Tibial nerve (tissue), 4 donors: ENCODE measurements at regions not wholly inside any gene's neighbourhood (a gene's known extent, or its start where the extent isn't known, plus 50 kb on each side); places are given as distances from the start of the nearest gene placed in this dataset.

Experiments used
- DNase-seq, 2 donors: peaks; one replicate each; pipeline ENCODE4 v3.0.0-alpha.2; 2019; ENCODE audit warnings: low spot score in 2 of 2
- H3K27ac ChIP-seq, 4 donors: fragments of 200-600 bp; sonication (generic) in 3 of 4; one replicate each; pipeline ENCODE4 v1.5.1; 2017 to 2019; ENCODE audit warnings: mild to moderate bottlenecking in 1 of 4
- H3K27me3 ChIP-seq, 2 donors: fragments of 200-600 bp; sonication (generic) in 1 of 2; one replicate each; pipeline versions ENCODE4 v1.5.1 to v1.6.0; 2017 to 2019
- H3K36me3 ChIP-seq, 3 donors: fragments of 200-600 bp; sonication (generic); one replicate each; pipeline ENCODE4 v1.5.1; 2018 to 2019
- H3K4me1 ChIP-seq, 4 donors: fragments of 200-600 bp; sonication (generic) in 3 of 4; one replicate each; pipeline ENCODE4 v1.5.1; 2017 to 2019
- H3K4me3 ChIP-seq, 4 donors: fragments of 200-600 bp; sonication (generic) in 3 of 4; one replicate each; pipeline ENCODE4 v1.5.1; 2017 to 2019; ENCODE audit warnings: mild to moderate bottlenecking in 1 of 4, moderate library complexity in 1 of 4
- H3K9me3 ChIP-seq, 4 donors: fragments of 200-600 bp; sonication (generic) in 3 of 4; one replicate each; pipeline ENCODE4 v1.5.1; 2017 to 2019
- EP300 ChIP-seq, 2 donors: sonication (generic); formaldehyde crosslinking; IDR thresholded peaks; one replicate each; pipeline ENCODE4 v1.6.1; 2017; ENCODE audit warnings: antibody characterized with exemption in 2 of 2, mild to moderate bottlenecking in 1 of 2
- POLR2A ChIP-seq, 2 donors: fragments of 450-650 bp; IDR thresholded peaks; one replicate each; pipeline ENCODE4 v1.6.1; 2017; ENCODE audit warnings: antibody characterized with exemption in 2 of 2, mild to moderate bottlenecking in 2 of 2, moderate library complexity in 2 of 2
- WGBS, 2 donors: methylation state at CpG; one replicate each; pipeline ENCODE4 v1.1.5; 2018; 5-methylcytosine and 5-hydroxymethylcytosine counted together
- TF ChIP-seq, protein P1 (sequence below), 5 experiments: fragments of 200-600 bp in 3 of 5; fragments of 450-650 bp in 2 of 5; sonication (generic) in 3 of 5; IDR thresholded peaks; one replicate each; pipeline ENCODE4 v1.5.1; 2016 to 2019; ENCODE audit warnings: antibody characterized with exemption in 5 of 5, mild to moderate bottlenecking in 3 of 5, moderate library complexity in 2 of 5

DNA sequence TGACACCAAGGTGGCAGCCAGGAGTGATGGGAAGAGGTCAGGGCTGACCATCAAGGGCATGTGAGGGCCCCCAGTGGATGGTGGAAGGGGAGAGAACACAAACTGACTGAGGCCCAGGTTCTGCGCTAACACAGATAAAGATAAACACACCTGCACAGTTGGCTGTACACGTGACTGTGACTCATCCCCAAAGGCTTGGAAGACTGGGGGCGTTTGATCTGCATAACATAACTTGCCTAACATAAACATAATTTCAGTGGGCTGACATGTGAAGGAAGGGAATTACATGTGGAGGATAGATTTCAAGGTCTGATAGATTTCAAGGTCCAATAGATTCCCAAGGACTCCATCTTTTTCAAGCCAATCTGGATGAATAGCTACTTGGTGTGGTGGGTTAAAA lies 100.9 kb upstream of the TNRC6C start:
- no peak for DNase-seq
- H3K27me3 ChIP-seq: no peaks in the 10 kb centered on the region
- 81 to 83% methylated on average over 3 of the region's 3 CpGs for WGBS, 2 donors

DNA sequence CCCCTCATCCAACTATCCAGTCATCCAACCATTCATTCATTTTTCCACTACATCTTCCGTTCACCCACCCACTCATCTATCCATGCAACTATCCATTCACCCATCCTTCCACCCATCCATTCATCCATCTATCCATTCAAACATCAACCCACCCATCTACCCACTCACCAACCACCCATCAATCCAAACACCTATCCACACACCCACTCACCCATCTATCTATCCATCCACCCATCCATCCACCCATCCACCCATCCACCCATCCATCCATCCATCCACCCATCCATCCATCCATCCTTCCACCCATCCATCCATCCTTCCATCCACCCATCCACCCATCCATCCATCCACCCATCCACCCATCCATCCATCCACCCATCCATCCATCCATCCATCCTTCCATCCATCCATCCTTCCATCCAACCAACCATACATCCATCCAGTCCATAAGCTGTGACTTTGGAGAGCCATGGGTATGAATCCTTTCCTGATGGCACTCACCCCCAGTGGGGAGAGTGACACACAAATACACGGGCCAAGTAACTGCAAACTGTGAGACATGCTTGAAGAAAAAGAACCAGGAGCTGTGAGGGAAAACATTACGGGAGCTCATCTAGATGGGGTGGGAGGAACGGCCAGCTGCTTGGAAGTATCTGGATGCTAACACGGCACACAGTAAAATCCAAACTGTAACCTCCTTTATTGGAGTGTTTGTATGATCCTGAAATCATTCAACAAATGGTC lies 100.0 kb upstream of the TNRC6C start:
- 81 to 86% methylated on average over 5 of the region's 5 CpGs for WGBS, 2 donors
- no peak for DNase-seq

More for the DNA sequence above, 100.9 kb upstream of the TNRC6C start:
- Histone ChIP-seq H3K4me1 (no peaks in the 10 kb centered on the region), H3K27ac (no peak overlapping the region), H3K9me3 (no peaks in the 10 kb centered on the region), H3K4me3 (no peak overlapping the region), H3K36me3 (no peaks in the 10 kb centered on the region)
- TF ChIP-seq POLR2A (IDR thresholded peaks at IDR 0.05) (no peak), EP300 (IDR thresholded peaks at IDR 0.05) (no peak)
- TF ChIP-seq, protein P1, sequence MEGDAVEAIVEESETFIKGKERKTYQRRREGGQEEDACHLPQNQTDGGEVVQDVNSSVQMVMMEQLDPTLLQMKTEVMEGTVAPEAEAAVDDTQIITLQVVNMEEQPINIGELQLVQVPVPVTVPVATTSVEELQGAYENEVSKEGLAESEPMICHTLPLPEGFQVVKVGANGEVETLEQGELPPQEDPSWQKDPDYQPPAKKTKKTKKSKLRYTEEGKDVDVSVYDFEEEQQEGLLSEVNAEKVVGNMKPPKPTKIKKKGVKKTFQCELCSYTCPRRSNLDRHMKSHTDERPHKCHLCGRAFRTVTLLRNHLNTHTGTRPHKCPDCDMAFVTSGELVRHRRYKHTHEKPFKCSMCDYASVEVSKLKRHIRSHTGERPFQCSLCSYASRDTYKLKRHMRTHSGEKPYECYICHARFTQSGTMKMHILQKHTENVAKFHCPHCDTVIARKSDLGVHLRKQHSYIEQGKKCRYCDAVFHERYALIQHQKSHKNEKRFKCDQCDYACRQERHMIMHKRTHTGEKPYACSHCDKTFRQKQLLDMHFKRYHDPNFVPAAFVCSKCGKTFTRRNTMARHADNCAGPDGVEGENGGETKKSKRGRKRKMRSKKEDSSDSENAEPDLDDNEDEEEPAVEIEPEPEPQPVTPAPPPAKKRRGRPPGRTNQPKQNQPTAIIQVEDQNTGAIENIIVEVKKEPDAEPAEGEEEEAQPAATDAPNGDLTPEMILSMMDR (IDR thresholded peaks at IDR 0.05): no peak

DNA sequence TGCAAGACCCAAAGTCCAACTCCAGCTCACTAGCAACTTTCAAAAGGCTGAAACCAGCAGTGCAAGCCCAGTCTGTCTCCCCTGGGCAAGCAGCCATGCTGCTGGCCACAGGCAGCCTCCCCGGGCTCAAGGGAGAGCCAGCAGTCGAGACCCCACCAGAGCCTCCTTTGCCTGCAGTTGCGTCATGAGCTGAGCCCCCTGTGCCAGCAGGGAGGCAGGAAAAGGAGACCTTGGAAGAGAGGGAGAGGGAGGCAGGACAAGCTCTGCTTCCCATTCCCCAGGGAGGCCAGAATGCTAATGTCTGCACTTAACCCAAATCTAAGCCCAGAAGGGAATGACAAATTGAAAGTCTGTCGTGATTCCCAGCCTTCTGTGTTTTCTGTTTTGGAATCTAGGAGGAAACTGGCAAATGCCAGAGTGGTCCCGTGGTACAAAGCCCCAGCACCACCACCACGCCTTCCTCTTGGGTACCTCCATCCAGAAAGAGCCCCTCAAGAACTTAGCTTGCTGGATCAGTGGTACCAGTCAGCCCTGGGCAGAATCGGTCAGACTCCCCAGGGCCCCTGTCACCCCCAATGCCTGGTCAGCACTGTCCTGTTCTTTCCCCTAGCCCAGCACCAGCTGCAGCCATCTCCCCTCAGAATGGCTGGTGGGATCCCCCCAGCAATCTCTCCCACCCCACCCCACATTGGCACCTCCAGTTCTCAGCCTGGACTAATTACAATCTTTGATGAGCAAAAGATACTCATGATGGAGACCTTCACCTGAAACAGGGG lies 99.3 kb upstream of the TNRC6C start:
- peaks cover 0 to 11% (median 7%) of the 10 kb centered on the region in 4 donors for H3K4me1 ChIP-seq
- H3K4me3 ChIP-seq: no peak overlapping the region
- no peaks in the 10 kb centered on the region for H3K27me3 ChIP-seq
- TF ChIP-seq, protein P1 (IDR thresholded peaks at IDR 0.05): no peak
- TF ChIP-seq EP300 (IDR thresholded peaks at IDR 0.05) (no peak), POLR2A (IDR thresholded peaks at IDR 0.05) (no peak)
- DNase-seq: no peak
- H3K36me3 ChIP-seq: no peaks in the 10 kb centered on the region
- no peaks in the 10 kb centered on the region for H3K9me3 ChIP-seq
- WGBS, 2 donors: 67 to 72% methylated on average over 7 of the region's 7 CpGs
- no peak overlapping the region for H3K27ac ChIP-seq

More for the DNA sequence above, 100.0 kb upstream of the TNRC6C start:
- no peaks in the 10 kb centered on the region for H3K36me3 ChIP-seq
- no peak overlapping the region for H3K27ac ChIP-seq
- peaks cover 0 to 3% (median 2%) of the 10 kb centered on the region in 4 donors for H3K4me1 ChIP-seq
- H3K4me3 ChIP-seq: no peak overlapping the region
- no peaks in the 10 kb centered on the region for H3K9me3 ChIP-seq
- TF ChIP-seq POLR2A (IDR thresholded peaks at IDR 0.05) (no peak), EP300 (IDR thresholded peaks at IDR 0.05) (no peak)
- TF ChIP-seq, protein P1 (IDR thresholded peaks at IDR 0.05): no peak
- H3K27me3 ChIP-seq: no peaks in the 10 kb centered on the region

DNA sequence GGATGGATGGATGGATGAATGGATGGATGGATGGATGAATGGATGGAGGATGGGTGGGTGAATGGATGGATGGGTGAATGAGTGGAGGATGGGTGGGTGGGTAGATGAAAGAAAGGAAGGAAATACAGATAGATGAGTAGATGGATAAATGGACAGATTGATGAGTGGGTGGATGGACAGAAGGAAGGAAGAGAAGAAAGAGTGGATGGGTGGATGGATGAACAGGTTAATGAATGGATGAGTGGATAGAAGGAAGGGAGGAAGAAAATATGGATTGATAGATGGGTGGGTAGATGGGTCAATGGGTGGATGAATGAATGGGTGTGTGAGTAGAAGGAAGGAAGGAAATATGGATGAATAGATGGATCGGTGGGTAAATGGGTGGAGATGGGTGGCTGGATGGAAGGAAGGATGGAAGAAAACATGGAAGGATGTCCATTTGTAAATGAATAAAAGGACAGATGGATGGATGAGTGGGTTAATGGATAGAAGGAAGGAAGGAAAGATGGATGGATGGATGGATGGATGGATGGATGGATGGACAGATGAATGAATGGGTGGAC lies 97.3 kb upstream of the TNRC6C start:
- no peak overlapping the region for H3K27ac ChIP-seq
- no peaks in the 10 kb centered on the region for H3K9me3 ChIP-seq
- WGBS, 2 donors: 93 to 96% methylated on average over 1 of the region's 1 CpG
- H3K36me3 ChIP-seq: no peaks in the 10 kb centered on the region
- H3K4me3 ChIP-seq: no peak overlapping the region
- H3K27me3 ChIP-seq: no peaks in the 10 kb centered on the region
- peaks cover 0 to 20% (median 11%) of the 10 kb centered on the region in 4 donors for H3K4me1 ChIP-seq
- TF ChIP-seq, protein P1 (IDR thresholded peaks at IDR 0.05): no peak
- TF ChIP-seq POLR2A (IDR thresholded peaks at IDR 0.05): no peak
- no peak for TF ChIP-seq EP300 (IDR thresholded peaks at IDR 0.05)
- DNase-seq: no peak
